ENCODE measurements at regions not wholly inside any gene's neighbourhood (a gene's known extent, or its start where the extent isn't known, plus 50 kb on each side); places are given as distances from the start of the nearest gene placed in this dataset.

- no peak for DNase-seq
Measured at GRCh38 chr6:169899481-169900145, 148.2 kb downstream of the ERMARD start.

GRCh38 chr6:169898788-169899480 lies 147.5 kb downstream of the ERMARD start:
- DNase-seq: no peak

DNA sequence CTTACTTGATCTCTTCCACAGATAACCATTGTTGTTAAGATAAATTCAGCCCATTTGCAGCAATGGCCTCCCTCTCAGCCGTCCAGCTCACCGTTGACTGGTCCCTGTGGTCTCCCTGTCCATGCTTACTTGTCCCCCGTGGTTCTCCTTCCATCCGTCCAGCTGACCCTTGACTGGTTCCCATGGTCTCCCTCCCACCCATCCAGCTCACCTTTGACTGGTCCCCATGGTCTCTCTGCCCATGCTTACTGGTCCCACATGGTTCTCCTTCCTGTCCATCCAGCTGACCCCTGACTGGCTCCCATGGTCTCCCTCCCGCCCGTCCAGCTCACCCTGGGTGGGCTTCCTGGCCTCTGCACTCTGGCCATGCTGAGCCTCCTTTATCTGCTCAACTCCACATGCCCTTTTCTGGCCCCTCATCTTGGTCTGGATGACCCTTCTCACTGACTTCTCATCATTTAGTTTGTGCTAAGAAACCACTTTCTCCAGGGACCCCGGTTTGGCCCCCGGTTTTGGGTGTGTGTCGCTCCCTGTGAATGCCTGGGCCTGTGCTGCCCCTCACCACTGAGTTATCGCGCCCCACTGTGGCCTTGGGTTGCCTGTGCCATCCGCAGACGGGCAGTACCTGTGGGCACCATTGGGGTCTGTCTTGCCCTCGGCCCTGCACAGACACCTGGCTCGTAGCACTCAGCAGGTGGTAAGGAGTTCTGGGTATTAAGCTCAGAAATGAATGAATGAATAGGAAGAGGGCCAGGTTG lies 146.4 kb downstream of the ERMARD start:
- DNase-seq: no peak

DNA sequence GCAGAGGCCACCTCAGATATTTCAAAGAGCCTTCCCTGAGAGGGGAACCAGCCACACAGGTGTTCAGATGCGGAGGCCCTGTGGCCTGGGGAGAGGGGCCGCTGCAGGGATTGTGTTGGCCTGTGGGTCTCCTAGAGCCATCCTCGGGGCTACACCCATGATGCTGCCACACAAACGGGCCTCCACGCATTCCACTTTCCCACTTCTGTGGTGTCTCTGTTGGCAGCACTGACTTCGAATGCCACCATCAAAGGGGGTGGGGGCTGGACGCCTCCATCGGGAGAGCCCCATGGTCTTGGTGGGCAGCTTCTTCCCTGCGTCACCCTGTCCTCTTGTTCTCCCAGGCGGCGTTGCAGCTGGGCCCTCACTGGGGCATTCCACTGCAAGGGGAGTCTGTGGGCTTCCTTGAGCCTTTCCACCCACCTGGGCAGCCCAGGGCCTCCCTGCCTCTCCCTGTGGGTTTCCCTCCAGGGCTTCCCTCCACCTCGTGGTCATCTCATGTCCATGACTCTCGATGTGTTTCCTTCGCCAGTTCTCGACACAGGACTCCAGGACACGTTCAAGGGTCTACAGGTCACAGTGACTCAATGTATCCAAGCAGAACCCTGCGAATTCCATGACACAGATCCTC lies 145.5 kb downstream of the ERMARD start:
- DNase-seq: no peak

- DNase-seq: no peak
Measured at GRCh38 chr6:169895926-169896761, 144.7 kb downstream of the ERMARD start.

DNA sequence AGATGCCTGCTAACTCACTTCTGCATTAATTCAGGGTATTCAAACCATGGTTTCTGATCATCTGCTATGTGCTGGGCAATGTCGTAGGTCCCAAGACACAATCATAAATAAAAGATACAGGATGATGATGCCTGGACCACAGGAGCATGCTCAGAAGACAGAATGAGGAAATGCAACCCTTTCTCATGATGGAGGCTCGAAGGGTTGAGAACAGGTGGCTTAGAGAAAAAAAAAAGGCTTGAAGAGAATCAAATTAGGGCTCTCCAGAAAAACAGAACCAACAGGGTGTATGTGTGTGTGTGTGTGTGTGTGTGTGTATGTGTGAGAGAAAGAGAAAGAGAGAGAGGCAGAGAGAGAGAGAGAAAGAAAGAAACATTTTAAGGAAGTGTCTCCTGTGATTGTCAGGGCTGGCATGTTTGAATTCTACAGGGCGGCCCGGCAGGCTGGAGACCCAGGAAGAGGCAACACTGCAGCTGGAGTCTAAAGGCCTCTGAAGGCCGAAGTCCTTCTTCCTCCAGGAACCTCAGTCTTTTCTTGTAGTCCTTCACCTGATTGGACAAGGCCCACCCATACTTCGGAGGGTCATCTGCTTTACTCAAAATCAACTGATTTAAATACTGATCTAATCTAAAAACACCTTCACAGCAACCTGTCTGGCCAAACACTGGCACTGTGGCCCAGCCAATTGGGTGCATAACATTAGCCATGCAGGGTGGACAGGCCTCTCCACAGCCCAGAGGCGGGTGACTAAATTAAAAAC lies 143.8 kb downstream of the ERMARD start:
- no peak for DNase-seq

DNA sequence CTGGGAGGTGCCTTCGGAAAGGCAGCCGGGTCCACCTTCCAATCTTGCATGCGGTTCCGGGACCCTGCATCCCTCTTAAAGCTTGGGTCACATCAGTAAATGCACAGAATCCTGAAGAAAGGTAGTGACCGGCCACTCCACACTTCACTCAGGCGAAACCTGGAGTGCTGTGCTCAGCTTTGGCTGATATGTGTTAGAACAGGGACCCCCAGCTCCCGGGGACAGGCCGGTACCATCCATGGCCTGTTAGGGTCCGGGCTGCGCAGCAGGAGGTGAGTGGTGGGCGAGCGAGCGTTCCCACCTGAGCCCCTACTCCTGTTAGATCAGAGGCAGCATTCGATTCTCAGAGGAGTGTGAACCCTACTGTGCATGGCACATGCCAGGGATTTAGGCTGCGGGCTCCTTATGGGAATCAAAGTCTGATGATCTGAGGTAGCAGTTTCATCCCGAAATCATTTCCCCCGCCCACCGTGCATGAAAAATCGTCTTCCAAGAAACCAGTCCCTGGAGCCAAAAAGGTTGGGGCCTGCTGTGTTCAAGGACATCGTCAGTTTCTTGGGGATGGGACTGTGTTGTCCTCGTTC lies 143.0 kb downstream of the ERMARD start:
- no peak for DNase-seq

DNA sequence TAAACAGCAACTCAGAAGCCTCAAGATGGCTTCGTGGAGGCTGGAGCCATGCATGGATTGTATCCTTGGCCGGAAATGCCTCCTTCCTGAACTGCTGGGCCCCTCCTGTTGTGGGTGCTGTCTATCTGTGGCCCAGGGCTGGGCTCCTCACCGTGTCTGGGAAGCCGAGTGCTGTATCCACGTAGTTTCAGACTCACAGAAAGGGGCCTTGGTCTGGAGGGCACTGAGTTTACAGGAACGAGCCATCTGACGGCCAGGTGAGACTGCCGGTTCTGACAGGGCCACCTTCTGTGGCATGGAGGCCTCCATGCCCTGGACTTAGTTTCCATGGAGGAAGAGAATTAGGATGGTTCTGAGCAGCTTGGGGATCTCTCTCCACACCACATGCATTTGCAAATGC lies 142.2 kb downstream of the ERMARD start:
- no peak for DNase-seq

- no peak for DNase-seq
Measured at GRCh38 chr6:169891846-169892245, 140.4 kb downstream of the ERMARD start.

DNA sequence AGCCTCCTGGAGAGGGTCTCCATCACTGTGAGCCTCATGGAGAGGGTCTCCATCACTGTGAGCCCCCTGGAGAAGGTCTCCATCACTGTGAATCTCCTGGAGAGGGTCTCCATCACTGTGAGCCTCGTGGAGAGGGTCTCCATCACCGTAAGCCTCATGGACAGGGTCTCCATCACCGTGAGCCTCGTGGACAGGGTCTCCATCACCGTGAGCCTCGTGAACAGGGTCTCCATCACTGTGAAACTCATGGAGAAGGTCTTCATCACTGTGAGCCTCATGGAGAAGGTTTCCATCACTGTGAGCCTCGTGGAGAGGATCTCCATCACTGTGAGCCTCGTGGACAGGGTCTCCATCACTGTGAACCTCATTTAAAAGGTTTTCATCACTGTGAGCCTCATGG lies 140.0 kb downstream of the ERMARD start:
- DNase-seq: no peak

- no peak for DNase-seq
Measured at GRCh38 chr6:169890901-169891300, 139.5 kb downstream of the ERMARD start.

- no peak for DNase-seq
Measured at GRCh38 chr6:169890049-169890448, 138.6 kb downstream of the ERMARD start.

- DNase-seq: no peak
Measured at GRCh38 chr6:169887529-169888140, 136.2 kb downstream of the ERMARD start.

DNA sequence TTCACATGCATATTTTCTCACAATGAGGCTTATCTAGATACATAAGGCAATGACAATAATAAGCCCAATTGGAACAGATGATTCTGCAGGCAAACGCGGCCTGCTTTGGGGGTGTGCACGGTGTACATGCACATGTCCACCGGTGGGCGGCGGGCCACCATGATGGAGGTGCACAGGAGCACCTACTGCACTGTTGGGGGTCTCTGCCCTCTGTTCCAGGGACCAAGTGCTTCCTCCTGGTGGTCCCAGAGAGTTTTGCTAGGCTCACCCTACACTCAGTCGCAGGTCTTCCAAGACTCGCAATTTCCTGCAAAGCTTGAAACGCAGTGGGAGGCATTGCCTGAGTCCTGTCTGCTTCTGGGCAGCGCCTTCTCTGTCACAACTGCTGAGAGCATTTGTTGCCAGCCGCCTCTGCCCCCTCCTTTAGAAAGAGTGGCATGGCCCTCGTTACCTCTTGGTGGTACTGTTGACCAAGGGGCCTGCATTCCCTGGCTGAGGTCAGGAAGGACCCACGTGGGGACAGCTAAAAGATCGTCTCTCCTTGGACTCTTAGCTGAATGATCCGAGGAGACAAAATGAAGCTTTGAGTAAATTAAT lies 135.3 kb downstream of the ERMARD start:
- no peak for DNase-seq

GRCh38 chr6:169885831-169886230 lies 134.4 kb downstream of the ERMARD start:
- no peak for DNase-seq

GRCh38 chr6:169885131-169885530 lies 133.7 kb downstream of the ERMARD start:
- DNase-seq: no peak

- DNase-seq: no peak
Measured at GRCh38 chr6:169884158-169884557, 132.7 kb downstream of the ERMARD start.

DNA sequence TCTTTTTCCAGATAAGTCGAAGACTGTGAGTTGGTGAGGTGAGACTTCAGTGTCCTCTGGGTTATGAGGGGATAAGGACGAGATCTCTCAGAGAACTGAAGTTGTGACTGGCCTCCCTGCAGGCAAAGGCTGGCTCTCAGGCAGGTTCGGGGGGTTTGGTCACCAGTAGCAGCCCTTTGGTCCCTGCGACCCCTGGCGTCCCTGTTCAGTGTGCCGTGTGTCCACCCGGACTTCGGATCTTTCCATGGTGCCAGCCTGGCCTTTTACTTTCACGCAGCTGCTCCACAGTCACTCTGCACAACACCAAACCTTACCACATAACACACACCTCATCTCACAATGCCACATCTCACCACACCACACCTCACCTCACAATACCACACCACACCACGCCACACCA lies 131.9 kb downstream of the ERMARD start:
- DNase-seq: no peak

DNA sequence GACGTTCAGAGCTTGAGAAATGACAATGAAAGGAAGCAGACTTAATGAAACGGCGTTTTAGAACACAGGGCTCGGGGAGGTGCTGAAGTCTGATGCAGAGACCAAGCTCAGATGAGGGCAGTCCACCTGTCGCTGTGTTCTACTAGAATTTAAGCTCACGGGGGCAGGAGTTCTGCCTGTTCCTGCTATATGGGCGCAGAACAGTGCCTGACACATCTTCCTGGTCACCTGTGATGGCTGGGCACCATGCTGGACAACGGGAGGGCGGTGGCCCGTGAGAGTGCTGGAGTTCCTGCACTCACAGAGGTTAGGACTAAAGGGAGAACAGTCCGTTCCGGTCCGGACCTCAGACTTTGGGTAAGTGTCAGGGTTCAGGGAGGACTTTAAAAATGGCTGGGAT lies 130.6 kb downstream of the ERMARD start:
- DNase-seq: no peak

GRCh38 chr6:169881398-169881797 lies 130.0 kb downstream of the ERMARD start:
- DNase-seq: no peak
